ENCODE measurements at regions not wholly inside any gene's neighbourhood (a gene's known extent, or its start where the extent isn't known, plus 50 kb on each side); places are given as distances from the start of the nearest gene placed in this dataset.
"Not testable (repeated sequence)": the region's sequence is repeated elsewhere in the genome, so short reads cannot be mapped to it uniquely, and the experiment has no call there.

DNA sequence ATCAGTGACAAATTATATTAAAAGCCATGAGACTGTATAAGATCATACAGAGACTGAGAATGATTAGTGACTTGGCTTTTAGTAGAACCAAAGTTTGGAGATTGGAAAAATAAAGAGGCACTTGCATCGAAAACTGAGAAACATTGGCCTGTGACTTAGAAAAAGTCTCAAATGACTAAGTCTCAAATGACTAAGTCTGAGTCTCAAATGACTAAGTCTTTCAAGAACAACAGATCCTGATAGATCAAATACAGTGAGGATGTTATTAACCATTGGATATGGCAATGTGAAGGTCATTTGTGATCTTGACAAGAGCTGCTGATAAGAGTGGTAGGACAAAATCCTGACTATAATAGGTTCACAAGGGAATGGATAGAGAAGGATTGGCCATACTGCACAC is 135.5 kb upstream of the FANCL start:
- intact Hi-C loops (cut with micrococcal nuclease), result no loop called here

- intact Hi-C loops (cut with micrococcal nuclease), result no loop called here
Observed at GRCh38 chr2:58369594-58369993, 128.5 kb upstream of the FANCL start.

GRCh38 chr2:58364098-58364497 is 123.0 kb upstream of the FANCL start:
- intact Hi-C loops (cut with micrococcal nuclease), result no loop called here

DNA sequence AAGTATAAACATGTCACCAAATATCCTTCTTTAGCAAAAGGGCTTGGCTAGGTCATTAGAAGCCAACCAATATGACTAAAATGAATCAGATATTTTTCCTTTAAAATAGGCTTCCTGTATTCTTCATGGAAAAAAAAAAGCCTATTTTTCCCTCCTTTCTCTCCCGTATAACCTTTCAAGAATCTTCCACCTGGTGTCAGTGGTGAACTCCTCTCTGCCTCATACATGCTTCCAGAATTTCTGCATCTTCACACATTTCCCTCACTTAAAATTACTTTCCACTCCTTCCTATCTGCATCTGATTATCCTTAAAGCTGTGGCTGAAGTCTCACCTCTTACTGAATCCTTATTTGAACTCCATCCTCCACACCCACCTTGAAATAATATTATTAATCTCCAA is 116.9 kb upstream of the FANCL start:
- intact Hi-C loops (cut with micrococcal nuclease), result loop anchor here (10.0 kb wide), 1 partner anchor 453 kb away; no protein-coding TSS in a partner anchor

DNA sequence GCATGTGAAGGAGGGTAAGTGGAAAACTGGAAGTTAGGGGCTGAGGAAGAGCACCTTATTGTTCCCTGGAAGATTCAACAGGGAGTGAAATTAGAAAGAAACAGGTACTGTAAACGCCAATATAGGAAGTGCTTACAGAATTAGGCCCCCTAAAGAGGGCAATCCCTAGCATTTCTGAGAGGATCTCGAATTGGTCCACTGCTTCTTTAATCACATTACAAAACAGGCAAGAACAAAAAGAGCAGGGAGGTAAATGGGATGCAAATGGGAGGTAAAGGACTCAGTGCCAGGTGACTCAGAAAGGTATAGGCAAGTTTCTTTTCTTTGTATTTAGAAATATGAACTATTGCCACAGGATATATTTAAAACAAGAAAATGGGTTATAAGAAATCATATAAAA is 116.4 kb upstream of the FANCL start:
- intact Hi-C loops (cut with micrococcal nuclease), result loop anchor here (10.0 kb wide), 1 partner anchor 453 kb away; no protein-coding TSS in a partner anchor

GRCh38 chr2:58354230-58354629 is 113.1 kb upstream of the FANCL start:
- intact Hi-C loops (cut with micrococcal nuclease), result loop anchor here (10.0 kb wide), 1 partner anchor 449 kb away; no protein-coding TSS in a partner anchor

DNA sequence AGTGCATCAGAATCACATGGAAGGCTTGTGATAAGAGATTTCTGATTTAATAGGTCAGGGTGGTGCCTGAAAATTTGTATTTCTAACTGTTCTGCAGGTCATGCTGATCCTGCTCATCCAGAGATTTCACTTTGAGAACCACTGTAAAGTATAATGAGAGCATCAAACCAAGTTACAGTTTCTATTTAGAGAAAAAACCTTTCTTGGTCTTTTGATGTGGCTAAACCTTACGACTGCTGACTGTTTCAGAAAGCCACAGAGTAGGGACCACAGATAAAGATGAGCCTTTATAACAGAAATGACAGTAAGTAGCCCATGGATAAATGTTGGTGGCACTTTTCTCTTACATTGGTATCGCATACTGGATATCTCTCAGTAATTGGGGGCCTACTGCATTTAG is 109.4 kb upstream of the FANCL start:
- intact Hi-C loops (cut with micrococcal nuclease), result loop anchor here (10.0 kb wide), 1 partner anchor 446 kb away; no protein-coding TSS in a partner anchor

DNA sequence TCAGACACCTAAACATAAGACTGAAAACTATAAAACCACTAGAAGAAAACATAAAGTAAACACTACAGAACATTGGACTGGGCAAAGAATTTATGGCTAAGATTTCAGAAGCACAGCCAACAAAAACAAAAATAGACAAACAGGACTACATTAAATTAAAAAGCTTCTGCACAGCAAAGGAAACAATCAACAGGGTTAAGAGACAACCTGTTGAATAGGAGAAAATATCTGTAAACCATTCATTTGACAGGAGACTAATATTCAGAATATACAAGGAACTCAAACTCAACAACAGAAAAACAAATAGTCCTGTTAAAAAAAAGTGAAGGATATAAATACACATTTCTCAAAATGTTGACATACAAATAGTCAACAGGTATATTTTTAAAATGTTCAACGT is 106.7 kb upstream of the FANCL start:
- intact Hi-C loops (cut with micrococcal nuclease), result no loop called here

- intact Hi-C loops (cut with micrococcal nuclease), result no loop called here
Observed at GRCh38 chr2:58341047-58341446, 99.9 kb upstream of the FANCL start.

GRCh38 chr2:58339548-58340243 is 98.6 kb upstream of the FANCL start:
- intact Hi-C loops (cut with micrococcal nuclease), result no loop called here

DNA sequence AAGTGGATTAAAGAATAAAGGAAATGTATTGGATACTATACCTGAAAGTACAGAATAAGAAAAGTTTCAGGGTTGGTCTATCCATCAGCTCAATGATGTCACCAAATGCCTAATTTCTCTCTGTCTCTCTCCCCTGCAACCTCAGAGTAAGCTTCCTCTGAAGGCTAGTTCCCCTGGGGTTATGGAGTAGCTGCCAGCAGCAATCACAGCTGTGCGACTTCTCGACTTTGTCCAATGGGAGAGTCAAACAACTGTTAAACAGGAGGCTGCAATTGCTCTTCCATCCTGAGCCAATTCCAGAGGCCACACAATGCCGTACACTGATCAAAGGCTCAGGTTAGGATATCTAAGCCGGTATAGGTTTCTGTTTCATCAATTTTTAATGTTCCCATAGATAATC is 95.3 kb upstream of the FANCL start:
- intact Hi-C loops (cut with micrococcal nuclease), result no loop called here

DNA sequence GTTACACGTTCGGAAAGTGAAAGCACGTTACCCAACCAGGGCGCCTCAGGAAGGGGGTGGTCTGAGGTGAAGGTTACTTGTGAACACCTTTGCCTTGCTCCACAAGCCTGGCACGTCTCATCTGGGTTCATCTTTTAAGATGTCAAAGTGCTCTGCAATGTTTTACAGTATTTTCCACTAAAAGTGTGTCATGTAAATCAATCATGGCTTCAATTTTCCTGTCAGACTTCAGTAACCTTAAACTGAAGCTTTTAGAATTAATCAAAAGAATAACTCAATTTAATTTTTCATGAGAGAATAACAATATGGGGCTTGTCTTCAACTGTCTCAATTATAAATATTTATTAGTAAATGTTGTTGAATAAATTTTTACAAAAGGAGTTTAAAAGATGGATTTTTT is 93.3 kb upstream of the FANCL start:
- intact Hi-C loops (cut with micrococcal nuclease), result no loop called here

GRCh38 chr2:58325296-58325895 is 84.3 kb upstream of the FANCL start:
- intact Hi-C loops (cut with micrococcal nuclease), result not testable (repeated sequence)

GRCh38 chr2:58319481-58319880 is 78.4 kb upstream of the FANCL start:
- intact Hi-C loops (cut with micrococcal nuclease), result no loop called here

DNA sequence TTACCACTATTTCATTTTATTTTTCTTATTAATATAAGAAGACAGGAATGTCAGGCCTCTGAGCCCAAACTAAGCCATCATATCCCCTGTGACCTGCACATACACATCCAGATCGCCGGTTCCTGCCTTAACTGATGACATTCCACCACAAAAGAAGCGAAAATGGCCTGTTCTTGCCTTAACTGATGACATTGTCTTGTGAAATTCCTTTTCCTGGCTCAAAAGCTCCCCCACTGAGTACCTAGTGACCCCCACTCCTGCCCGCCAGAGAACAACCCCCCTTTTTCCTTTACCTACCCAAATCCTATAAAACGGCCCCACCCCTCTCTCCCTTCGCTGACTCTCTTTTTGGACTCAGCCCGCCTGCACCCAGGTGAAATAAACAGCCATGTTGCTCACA is 77.8 kb upstream of the FANCL start:
- intact Hi-C loops (cut with micrococcal nuclease), result not testable (repeated sequence)

GRCh38 chr2:58313926-58314325 is 72.8 kb upstream of the FANCL start:
- intact Hi-C loops (cut with micrococcal nuclease), result no loop called here

DNA sequence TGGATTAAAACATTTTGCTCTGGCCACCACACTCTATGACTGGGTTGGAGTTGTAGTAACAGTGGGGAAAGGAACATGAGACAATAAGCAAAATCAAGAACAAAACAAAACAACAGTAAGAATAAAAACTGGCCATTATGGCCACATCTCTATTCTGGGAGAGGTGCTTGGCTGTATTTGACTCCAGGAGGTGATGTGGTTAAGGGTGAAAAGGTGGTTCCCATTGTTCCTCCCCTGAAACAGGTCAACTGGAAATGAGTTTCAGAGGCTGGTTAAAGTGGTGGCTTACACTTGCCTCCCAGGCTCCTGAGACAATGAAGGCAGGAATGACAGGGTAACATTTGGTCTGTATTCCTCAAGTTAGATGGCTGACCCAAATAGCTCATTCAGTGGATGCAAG is 67.3 kb upstream of the FANCL start:
- intact Hi-C loops (cut with micrococcal nuclease), result no loop called here

- intact Hi-C loops (cut with micrococcal nuclease), result no loop called here
Observed at GRCh38 chr2:58304843-58305242, 63.7 kb upstream of the FANCL start.

- intact Hi-C loops (cut with micrococcal nuclease), result no loop called here
Observed at GRCh38 chr2:58299123-58299522, 58.0 kb upstream of the FANCL start.

DNA sequence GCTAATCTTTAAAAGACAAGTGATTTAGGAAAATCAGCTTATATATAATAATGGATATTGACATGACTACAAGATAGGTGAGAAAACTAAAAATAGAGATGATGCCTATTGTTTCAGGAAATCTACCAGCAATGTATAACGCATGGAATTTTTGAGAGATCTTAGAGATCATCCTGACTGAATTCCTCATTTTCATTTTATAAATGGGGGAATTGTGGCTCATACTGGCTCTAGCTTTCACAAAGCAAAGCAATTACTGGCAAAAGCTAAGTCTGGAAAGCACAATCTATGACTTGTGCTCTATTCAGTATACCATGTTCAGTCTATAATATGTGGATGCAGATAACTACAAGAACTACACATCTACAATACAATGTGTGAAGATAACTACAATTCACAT is 51.9 kb upstream of the FANCL start:
- intact Hi-C loops (cut with micrococcal nuclease), result no loop called here

GRCh38 chr2:58291726-58292438 is 50.8 kb upstream of the FANCL start:
- intact Hi-C loops (cut with micrococcal nuclease), result no loop called here

Data from T-helper 1 cell treated with Interleukin-12 subunit alpha and Interleukin-12 subunit beta and Interleukin-4 antibody, amounts not matched to agents 30 ng/mL and 1 ng/mL, for 36 hours (primary cell).